OCI-LY3 (cell line): ENCODE measurements at regions not wholly inside any gene's neighbourhood (a gene's known extent, or its start where the extent isn't known, plus 50 kb on each side); places are given as distances from the start of the nearest gene placed in this dataset.

Experiments
- H2AFZ ChIP-seq: fragments of 200-600, 300-600 bp; shearing (Covaris generic); 2 replicates; pipeline ENCODE4 v1.6.0; 2014; ENCODE audit warnings: antibody characterized with exemption, low read depth, low read length
- H3K27ac ChIP-seq: fragments of 200-600, 300-600 bp; sonication (generic); 2 replicates; pipeline ENCODE4 v1.5.1; 2014; ENCODE audit warnings: mild to moderate bottlenecking, low read length, moderate library complexity, mixed read lengths
- H3K27me3 ChIP-seq: fragments of 200-600, 300-600 bp; sonication (generic); 2 replicates; pipeline ENCODE4 v1.6.1; 2014; ENCODE audit warnings: low read depth, low read length, mixed read lengths
- H3K36me3 ChIP-seq: fragments of 200-600, 300-600 bp; sonication (generic); replicated peaks from 2 replicates; pipeline ENCODE3; 2014; ENCODE audit warnings: low read depth, low read length, mixed read lengths
- H3K4me1 ChIP-seq: fragments of 300-600, 200-600 bp; sonication (generic); 2 replicates; pipeline ENCODE4 v1.6.1; 2014; ENCODE audit warnings: low read length, mixed read lengths
- H3K4me2 ChIP-seq: fragments of 200-600, 300-600 bp; sonication (generic); 2 replicates; pipeline ENCODE4 v1.6.1; 2014; ENCODE audit warnings: low read length, mixed read lengths
- H3K4me3 ChIP-seq: fragments of 300-600, 200-600 bp; sonication (generic); 2 replicates; pipeline ENCODE4 v1.5.1; 2014; ENCODE audit warnings: antibody characterized with exemption, mild to moderate bottlenecking, low read length, moderate library complexity
- H3K79me2 ChIP-seq: fragments of 300-600, 200-600 bp; shearing (Covaris generic); 2 replicates; pipeline ENCODE4 v1.6.1; 2014; ENCODE audit warnings: mild to moderate bottlenecking, low read length, mixed read lengths
- H3K9ac ChIP-seq: fragments of 300-600, 200-600 bp; shearing (Covaris generic); 2 replicates; pipeline ENCODE4 v1.6.0; 2014; ENCODE audit warnings: mild to moderate bottlenecking, low read length, moderate library complexity
- H3K9me3 ChIP-seq: fragments of 200-600, 300-600 bp; shearing (Covaris generic); 2 replicates; pipeline ENCODE4 v1.6.1; 2014; ENCODE audit warnings: low read length, mixed read lengths; ENCODE audit not compliant: insufficient read depth
- H4K20me1 ChIP-seq: fragments of 200-600, 300-600 bp; sonication (generic); 2 replicates; pipeline ENCODE4 v1.6.1; 2016; ENCODE audit warnings: low read length, mixed read lengths; ENCODE audit not compliant: insufficient read depth
- EZH2phosphoT487 ChIP-seq: fragments of 200-600 bp; shearing (Covaris generic); IDR thresholded peaks from 2 replicates; pipeline ENCODE4 v1.6.1; 2018; ENCODE audit warnings: antibody characterized with exemption, mixed run types, low read depth
- TF ChIP-seq, protein P1 (sequence below): fragments of 200-600, 300-600 bp; sonication (generic); IDR thresholded peaks from 2 replicates; pipeline ENCODE4 v1.5.1; 2014; ENCODE audit warnings: antibody characterized with exemption, low read length, low read depth

DNA sequence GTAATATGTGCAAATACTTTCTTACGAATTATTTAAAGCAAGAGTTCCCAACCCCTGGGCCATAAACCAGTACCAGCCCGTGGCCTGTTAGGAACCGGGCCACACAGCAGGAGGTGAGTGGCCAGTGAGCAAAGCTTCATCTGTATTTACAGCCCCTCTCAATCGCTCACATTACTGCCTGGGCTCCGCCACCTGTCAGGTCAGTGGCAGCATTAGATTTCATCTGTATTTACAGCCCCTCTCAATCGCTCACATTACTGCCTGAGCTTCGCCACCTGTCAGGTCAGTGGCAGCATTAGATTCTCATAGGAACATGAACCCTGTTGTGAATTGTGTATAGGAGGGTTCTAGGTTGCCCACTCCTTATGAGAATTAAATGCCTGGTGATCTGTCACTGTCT is 142.0 kb downstream of the RNASET2 start:
- H3K9ac ChIP-seq: no peak overlapping the region
- no peaks in the 10 kb centered on the region for H3K36me3 ChIP-seq
- no peak overlapping the region for H3K4me3 ChIP-seq
- H3K27ac ChIP-seq: no peak overlapping the region
- H3K4me1 ChIP-seq: no peaks in the 10 kb centered on the region
- H3K27me3 ChIP-seq: no peaks in the 10 kb centered on the region
- no peaks in the 10 kb centered on the region for H3K79me2 ChIP-seq
- H3K9me3 ChIP-seq: no peaks in the 10 kb centered on the region
- H4K20me1 ChIP-seq: no peaks in the 10 kb centered on the region
- TF ChIP-seq, protein P1, sequence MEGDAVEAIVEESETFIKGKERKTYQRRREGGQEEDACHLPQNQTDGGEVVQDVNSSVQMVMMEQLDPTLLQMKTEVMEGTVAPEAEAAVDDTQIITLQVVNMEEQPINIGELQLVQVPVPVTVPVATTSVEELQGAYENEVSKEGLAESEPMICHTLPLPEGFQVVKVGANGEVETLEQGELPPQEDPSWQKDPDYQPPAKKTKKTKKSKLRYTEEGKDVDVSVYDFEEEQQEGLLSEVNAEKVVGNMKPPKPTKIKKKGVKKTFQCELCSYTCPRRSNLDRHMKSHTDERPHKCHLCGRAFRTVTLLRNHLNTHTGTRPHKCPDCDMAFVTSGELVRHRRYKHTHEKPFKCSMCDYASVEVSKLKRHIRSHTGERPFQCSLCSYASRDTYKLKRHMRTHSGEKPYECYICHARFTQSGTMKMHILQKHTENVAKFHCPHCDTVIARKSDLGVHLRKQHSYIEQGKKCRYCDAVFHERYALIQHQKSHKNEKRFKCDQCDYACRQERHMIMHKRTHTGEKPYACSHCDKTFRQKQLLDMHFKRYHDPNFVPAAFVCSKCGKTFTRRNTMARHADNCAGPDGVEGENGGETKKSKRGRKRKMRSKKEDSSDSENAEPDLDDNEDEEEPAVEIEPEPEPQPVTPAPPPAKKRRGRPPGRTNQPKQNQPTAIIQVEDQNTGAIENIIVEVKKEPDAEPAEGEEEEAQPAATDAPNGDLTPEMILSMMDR: no peak
- no peak for TF ChIP-seq EZH2phosphoT487
- H2AFZ ChIP-seq: no peak overlapping the region
- H3K4me2 ChIP-seq: no peak overlapping the region

DNA sequence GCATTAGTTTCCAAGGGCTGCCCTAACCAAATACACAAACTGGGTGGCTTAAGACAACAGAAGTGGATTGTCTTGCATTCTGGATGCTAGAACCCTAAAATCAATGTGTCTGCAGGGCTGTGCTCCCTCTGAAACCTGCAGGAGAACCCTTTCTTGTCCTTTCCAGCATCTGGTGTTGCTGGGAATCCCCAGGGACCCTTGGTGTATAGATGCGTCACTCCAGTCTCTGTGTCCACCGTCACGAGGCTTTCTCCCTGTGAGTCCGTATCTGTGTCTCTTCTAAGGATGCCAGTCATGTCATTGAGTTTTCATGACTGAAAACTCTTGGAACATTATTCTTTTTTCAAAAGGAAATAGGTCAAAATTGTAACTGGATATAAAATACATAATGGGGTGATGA is 142.9 kb downstream of the RNASET2 start:
- no peak overlapping the region for H2AFZ ChIP-seq
- no peaks in the 10 kb centered on the region for H3K9me3 ChIP-seq
- H3K4me3 ChIP-seq: no peak overlapping the region
- H3K27ac ChIP-seq: no peak overlapping the region
- no peaks in the 10 kb centered on the region for H3K4me1 ChIP-seq
- TF ChIP-seq EZH2phosphoT487: no peak
- TF ChIP-seq, protein P1: no peak
- no peaks in the 10 kb centered on the region for H3K27me3 ChIP-seq
- H4K20me1 ChIP-seq: no peaks in the 10 kb centered on the region
- H3K79me2 ChIP-seq: no peaks in the 10 kb centered on the region
- H3K9ac ChIP-seq: no peak overlapping the region
- no peaks in the 10 kb centered on the region for H3K36me3 ChIP-seq
- no peak overlapping the region for H3K4me2 ChIP-seq

DNA sequence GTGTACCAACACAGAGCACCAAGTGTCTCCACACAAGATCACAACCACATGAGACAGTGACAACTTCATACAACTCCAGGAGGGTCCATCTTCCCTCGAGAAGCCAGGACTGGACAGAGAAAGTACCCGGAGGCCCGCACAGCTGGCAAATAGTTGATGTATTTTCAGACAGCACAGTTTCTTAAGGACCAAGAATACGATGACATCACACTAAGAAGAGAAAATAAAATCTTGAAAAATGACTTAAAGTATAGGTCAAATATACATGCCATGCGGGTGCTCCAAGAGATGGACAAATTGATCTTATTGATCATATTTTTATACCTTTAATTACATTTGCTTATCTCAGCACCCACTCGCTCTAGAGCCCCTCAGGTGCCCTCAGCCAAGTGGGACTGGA is 145.5 kb downstream of the RNASET2 start:
- no peaks in the 10 kb centered on the region for H3K4me1 ChIP-seq
- no peak overlapping the region for H3K4me2 ChIP-seq
- TF ChIP-seq, protein P1: no peak
- no peak for TF ChIP-seq EZH2phosphoT487

DNA sequence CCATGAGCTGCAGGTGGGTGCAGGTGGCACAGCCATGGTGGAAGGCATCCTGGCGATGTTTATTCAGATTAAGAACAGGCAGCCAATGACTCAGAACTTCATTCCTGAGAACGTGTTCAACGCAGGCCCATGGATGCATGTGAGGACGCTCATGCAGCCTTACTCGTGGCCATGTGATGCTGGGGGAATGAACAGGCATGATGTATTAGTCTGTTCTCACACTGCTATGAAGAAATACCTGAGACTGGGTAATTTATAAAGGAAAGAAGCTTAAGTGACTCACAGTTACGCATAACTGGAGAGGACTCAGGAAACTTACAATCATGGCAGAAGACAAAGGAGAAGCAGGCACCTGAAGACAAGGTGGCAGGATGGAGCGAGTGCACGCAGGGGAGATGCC is 146.6 kb downstream of the RNASET2 start:
- H3K4me1 ChIP-seq: no peaks in the 10 kb centered on the region

More for the DNA sequence above, 145.5 kb downstream of the RNASET2 start:
- H3K79me2 ChIP-seq: no peaks in the 10 kb centered on the region
- H2AFZ ChIP-seq: no peak overlapping the region
- no peaks in the 10 kb centered on the region for H3K36me3 ChIP-seq
- H4K20me1 ChIP-seq: no peaks in the 10 kb centered on the region
- H3K27me3 ChIP-seq: no peaks in the 10 kb centered on the region
- H3K27ac ChIP-seq: no peak overlapping the region
- no peak overlapping the region for H3K9ac ChIP-seq
- H3K9me3 ChIP-seq: peaks cover 3% of the 10 kb centered on the region; the same call in 1 of the 2 replicates
- no peak overlapping the region for H3K4me3 ChIP-seq

More for the DNA sequence above, 146.6 kb downstream of the RNASET2 start:
- Histone ChIP-seq H3K9me3 (peaks cover 7% of the 10 kb centered on the region; the same call in 1 of the 2 replicates), H3K27me3 (0 out of 2 replicates have a peak, but pooled peaks cover 3% of the 10 kb centered on the region), H3K4me2 (no peak overlapping the region), H3K27ac (no peak overlapping the region), H3K36me3 (no peaks in the 10 kb centered on the region), H2AFZ (no peak overlapping the region), H3K9ac (no peak overlapping the region), H4K20me1 (no peaks in the 10 kb centered on the region), H3K4me3 (no peak overlapping the region), H3K79me2 (no peaks in the 10 kb centered on the region)
- TF ChIP-seq, protein P1: no peak
- no peak for TF ChIP-seq EZH2phosphoT487
